Natural killer cell (primary cell): ENCODE measurements at regions not wholly inside any gene's neighbourhood (a gene's known extent, or its start where the extent isn't known, plus 50 kb on each side); places are given as distances from the start of the nearest gene placed in this dataset.

ENCODE experiments used
- ATAC-seq, 3 donors: fragments of 150-1000 bp in 2 of 3; fragments of 200-7000 bp in 1 of 3; cut with Tn5 transposase; 1 replicate in 1 of 3; 2 replicates in 2 of 3; pipeline ENCODE4 v1.10.0; 2021; ENCODE audit warnings: mild to moderate bottlenecking in 2 of 3, moderate library complexity in 2 of 3
- DNase-seq, 2 donors: peaks; one replicate each; pipeline versions ENCODE4 v3.0.0 to v3.0.0-alpha.2; 2013 to 2021; ENCODE audit warnings: mixed read lengths in 1 of 2
- H3K27ac ChIP-seq: one replicate; pipeline ENCODE4 v1.5.1; 2013; ENCODE audit warnings: mild to moderate bottlenecking, low read length
- H3K27me3 ChIP-seq: one replicate; pipeline ENCODE4 v1.6.1; 2013; ENCODE audit warnings: low read length; ENCODE audit not compliant: control insufficient read depth, insufficient read depth
- H3K36me3 ChIP-seq: one replicate; pipeline ENCODE4 v1.6.1; 2013; ENCODE audit warnings: low read length; ENCODE audit not compliant: control insufficient read depth, insufficient read depth
- H3K4me1 ChIP-seq: one replicate; pipeline ENCODE4 v1.6.1; 2013; ENCODE audit warnings: low read length; ENCODE audit not compliant: control insufficient read depth, insufficient read depth
- H3K4me3 ChIP-seq: one replicate; pipeline ENCODE4 v1.5.1; 2013; ENCODE audit warnings: low read length
- H3K9me3 ChIP-seq: one replicate; pipeline ENCODE4 v1.6.1; 2013; ENCODE audit warnings: low read length; ENCODE audit not compliant: control insufficient read depth, insufficient read depth
- H3K27ac Mint-ChIP-seq, 2 donors: one replicate each; pipeline ENCODE4 v1.8.0; 2022; ENCODE audit warnings: mild to moderate bottlenecking in 2 of 2, mixed read lengths in 2 of 2, moderate library complexity in 1 of 2
- H3K27me3 Mint-ChIP-seq, 2 donors: one replicate each; pipeline ENCODE4 v1.8.0; 2022; ENCODE audit warnings: low read depth in 2 of 2, mixed read lengths in 2 of 2
- H3K36me3 Mint-ChIP-seq: one replicate; pipeline ENCODE4 v1.8.0; 2022; ENCODE audit warnings: mixed read lengths
- H3K4me1 Mint-ChIP-seq, 2 donors: one replicate each; pipeline ENCODE4 v1.8.0; 2022; ENCODE audit warnings: mixed read lengths in 2 of 2
- H3K4me3 Mint-ChIP-seq: one replicate; pipeline ENCODE4 v1.8.0; 2022; ENCODE audit warnings: mild to moderate bottlenecking, moderate library complexity, mixed read lengths
- H3K9me3 Mint-ChIP-seq, 2 donors: one replicate each; pipeline ENCODE4 v1.8.0; 2022; ENCODE audit warnings: mixed read lengths in 2 of 2
- WGBS: methylation state at CpG from one replicate; pipeline ENCODE4 v1.1.7; 2013; ENCODE audit warnings: missing lambda C conversion rate; ENCODE audit not compliant: insufficient coverage; 5-methylcytosine and 5-hydroxymethylcytosine counted together
- intact Hi-C: fragments of 100-400 bp; cut with micrococcal nuclease; formaldehyde crosslinking; loops from one replicate; pipeline ENCODE4 v1.14.2; 2022
- TF ChIP-seq, protein P1 (sequence below): fragments of 200-600 bp; IDR thresholded peaks from one replicate; pipeline ENCODE4 v1.8.0; 2022; ENCODE audit warnings: antibody characterized with exemption

DNA sequence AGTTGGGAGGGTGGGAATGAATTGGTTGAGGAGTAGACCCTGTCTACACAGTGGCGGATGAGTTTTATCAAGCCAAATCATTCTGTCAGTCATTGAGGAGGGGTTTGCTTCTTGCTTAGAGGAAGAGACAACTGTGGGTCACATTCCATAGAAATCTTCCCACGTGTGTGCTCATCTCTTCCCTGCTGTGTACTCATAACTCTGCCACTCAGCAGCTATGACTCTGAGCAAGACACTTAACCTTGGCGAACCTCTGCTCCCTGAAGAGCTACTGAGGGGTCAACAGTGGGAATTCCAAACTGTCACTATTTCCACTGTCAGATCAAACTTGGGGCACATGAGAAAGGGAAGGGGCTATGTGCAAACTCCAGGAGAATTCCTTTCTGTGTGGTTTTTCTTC is 72.6 kb upstream of the COX10 start:
- H3K36me3 Mint-ChIP-seq = no peaks in the 10 kb centered on the region
- no peak overlapping the region for H3K27ac ChIP-seq
- intact Hi-C loops = no loop called here
- ATAC-seq (no peak), DNase-seq (no peak)
- H3K4me1 Mint-ChIP-seq = no peaks in the 10 kb centered on the region
- peaks cover 2 to 3% of the 10 kb centered on the region in 2 donors for H3K9me3 Mint-ChIP-seq
- H3K27ac Mint-ChIP-seq = no peak overlapping the region
- WGBS = 92% methylated on average over 3 of the region's 3 CpGs
- no peak overlapping the region for H3K4me3 Mint-ChIP-seq
- no peaks in the 10 kb centered on the region for H3K4me1 ChIP-seq
- H3K36me3 ChIP-seq = no peaks in the 10 kb centered on the region
- H3K27me3 Mint-ChIP-seq = no peaks in the 10 kb centered on the region
- no peaks in the 10 kb centered on the region for H3K27me3 ChIP-seq
- H3K4me3 ChIP-seq = no peak overlapping the region
- no peaks in the 10 kb centered on the region for H3K9me3 ChIP-seq
- TF ChIP-seq, protein P1, sequence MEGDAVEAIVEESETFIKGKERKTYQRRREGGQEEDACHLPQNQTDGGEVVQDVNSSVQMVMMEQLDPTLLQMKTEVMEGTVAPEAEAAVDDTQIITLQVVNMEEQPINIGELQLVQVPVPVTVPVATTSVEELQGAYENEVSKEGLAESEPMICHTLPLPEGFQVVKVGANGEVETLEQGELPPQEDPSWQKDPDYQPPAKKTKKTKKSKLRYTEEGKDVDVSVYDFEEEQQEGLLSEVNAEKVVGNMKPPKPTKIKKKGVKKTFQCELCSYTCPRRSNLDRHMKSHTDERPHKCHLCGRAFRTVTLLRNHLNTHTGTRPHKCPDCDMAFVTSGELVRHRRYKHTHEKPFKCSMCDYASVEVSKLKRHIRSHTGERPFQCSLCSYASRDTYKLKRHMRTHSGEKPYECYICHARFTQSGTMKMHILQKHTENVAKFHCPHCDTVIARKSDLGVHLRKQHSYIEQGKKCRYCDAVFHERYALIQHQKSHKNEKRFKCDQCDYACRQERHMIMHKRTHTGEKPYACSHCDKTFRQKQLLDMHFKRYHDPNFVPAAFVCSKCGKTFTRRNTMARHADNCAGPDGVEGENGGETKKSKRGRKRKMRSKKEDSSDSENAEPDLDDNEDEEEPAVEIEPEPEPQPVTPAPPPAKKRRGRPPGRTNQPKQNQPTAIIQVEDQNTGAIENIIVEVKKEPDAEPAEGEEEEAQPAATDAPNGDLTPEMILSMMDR = no peak

DNA sequence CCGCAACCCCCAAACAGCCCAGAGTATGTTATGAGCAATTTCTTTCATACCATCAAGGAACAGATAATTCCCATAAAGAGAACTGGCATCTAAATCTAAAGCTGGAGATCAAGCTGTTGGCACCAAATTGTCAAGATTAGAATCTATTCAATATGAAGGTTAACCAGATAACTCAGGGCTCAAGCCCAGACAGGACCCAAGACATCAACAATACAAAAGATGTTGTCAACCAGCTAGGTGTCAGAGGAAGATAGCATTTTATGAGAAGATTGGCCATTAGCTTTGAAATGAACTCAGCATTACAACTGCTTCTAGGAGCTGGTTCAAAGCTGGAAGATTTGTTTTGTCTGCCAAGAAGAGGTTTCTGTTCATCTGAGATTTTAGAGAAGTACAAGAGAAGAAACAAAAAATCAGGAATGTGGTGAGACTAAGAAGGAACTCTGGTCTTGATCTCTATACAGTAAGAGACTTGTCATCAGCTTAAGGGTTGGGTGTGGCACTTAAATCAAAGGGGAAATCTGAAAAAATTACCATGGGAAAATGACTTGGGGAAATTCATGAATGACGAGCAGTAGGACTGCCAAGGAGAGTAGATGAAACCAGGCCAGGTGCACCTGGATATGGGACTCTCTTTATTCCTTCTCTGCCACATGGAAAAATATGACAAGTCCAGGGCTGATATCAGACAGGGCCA is 64.2 kb upstream of the COX10 start:
- Mint-ChIP-seq H3K4me3 (no peak overlapping the region), H3K27me3 (no peaks in the 10 kb centered on the region), H3K36me3 (no peaks in the 10 kb centered on the region), H3K4me1 (peaks cover 0 to 6% of the 10 kb centered on the region in 2 donors), H3K27ac (no peak overlapping the region), H3K9me3 (peaks cover 2 to 3% of the 10 kb centered on the region in 2 donors)
- H3K27ac ChIP-seq = no peak overlapping the region
- no peaks in the 10 kb centered on the region for H3K27me3 ChIP-seq
- intact Hi-C loops = no loop called here
- no peak for DNase-seq
- TF ChIP-seq, protein P1 = no peak
- WGBS = 96% methylated on average over 2 of the region's 2 CpGs
- no peaks in the 10 kb centered on the region for H3K36me3 ChIP-seq
- H3K4me3 ChIP-seq = no peak overlapping the region
- ATAC-seq = no peak
- H3K9me3 ChIP-seq = no peaks in the 10 kb centered on the region
- H3K4me1 ChIP-seq = no peaks in the 10 kb centered on the region

DNA sequence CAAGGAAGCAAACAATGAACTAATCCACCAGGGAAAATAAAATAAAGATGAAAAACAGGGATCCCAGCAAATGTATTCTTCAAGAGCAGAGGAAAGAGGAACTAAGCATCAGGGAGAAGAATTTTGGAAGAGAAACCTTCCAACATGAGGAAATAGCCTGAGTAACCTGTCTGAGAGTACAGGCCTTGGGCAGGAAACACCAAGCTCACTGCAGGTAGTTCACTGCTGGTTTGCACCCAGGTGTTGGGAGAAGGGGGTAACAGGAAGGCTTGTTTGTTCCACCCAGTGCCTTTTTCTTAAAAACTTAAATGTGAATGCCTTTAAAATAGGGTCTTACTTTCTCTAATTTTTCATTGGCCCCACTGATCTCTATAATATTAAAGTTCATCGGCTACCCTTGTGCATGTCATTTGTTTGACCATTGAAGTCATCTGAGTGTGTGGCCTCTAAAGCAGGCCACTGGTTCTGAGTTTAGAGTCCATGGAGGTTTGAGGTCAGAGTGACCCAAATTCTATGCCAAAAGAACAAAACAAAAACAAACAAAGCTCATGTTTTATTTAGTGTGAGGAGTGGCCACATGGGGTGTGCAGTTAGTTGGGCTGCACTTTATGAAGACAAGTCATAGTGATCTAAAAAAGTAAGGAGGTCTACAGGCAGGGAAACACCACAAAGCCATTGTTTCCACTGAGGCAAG is 62.9 kb upstream of the COX10 start:
- DNase-seq (no peak), ATAC-seq (no peak)
- Mint-ChIP-seq H3K36me3 (no peaks in the 10 kb centered on the region), H3K4me1 (peaks cover 0 to 6% of the 10 kb centered on the region in 2 donors), H3K4me3 (no peak overlapping the region), H3K9me3 (no peaks in the 10 kb centered on the region), H3K27me3 (no peaks in the 10 kb centered on the region), H3K27ac (no peak overlapping the region)
- H3K27ac ChIP-seq = no peak overlapping the region
- no peak overlapping the region for H3K4me3 ChIP-seq
- no peaks in the 10 kb centered on the region for H3K36me3 ChIP-seq
- intact Hi-C loops = no loop called here
- no CpG with 5 or more reads among the region's 1 CpG for WGBS
- H3K4me1 ChIP-seq = no peaks in the 10 kb centered on the region
- no peaks in the 10 kb centered on the region for H3K9me3 ChIP-seq
- H3K27me3 ChIP-seq = no peaks in the 10 kb centered on the region
- TF ChIP-seq, protein P1 = no peak
